SH-SY5Y (cell line): ENCODE measurements at regions not wholly inside any gene's neighbourhood (a gene's known extent, or its start where the extent isn't known, plus 50 kb on each side); places are given as distances from the start of the nearest gene placed in this dataset.

Experiments
- GATA2 ChIP-seq: IDR thresholded peaks from 2 replicates; pipeline ENCODE4 v1.6.1; 2011; ENCODE audit warnings: mild to moderate bottlenecking, low read depth, low read length
- GATA3 ChIP-seq: IDR thresholded peaks from 2 replicates; pipeline ENCODE4 v1.6.1; 2011; ENCODE audit warnings: low read depth, mild to moderate bottlenecking, low read length, moderate library complexity

- TF ChIP-seq GATA3, result no peak
- TF ChIP-seq GATA2, result no peak
Measured at GRCh38 chr13:74218291-74218690, 84.1 kb upstream of the KLF12 start.
